ENCODE measurements at regions not wholly inside any gene's neighbourhood (a gene's known extent, or its start where the extent isn't known, plus 50 kb on each side); places are given as distances from the start of the nearest gene placed in this dataset.
"Not testable (repeated sequence)": the region's sequence is repeated elsewhere in the genome, so short reads cannot be mapped to it uniquely, and the experiment has no call there.

GRCh38 chr1:58934706-58935105, 150.9 kb upstream of the JUN start:
- no peak for DNase-seq (ENCODE audit: low spot score)

- no peak for DNase-seq (ENCODE audit: low spot score)
These were observed 153.1 kb upstream of the JUN start for GRCh38 chr1:58936973-58937372.

DNA sequence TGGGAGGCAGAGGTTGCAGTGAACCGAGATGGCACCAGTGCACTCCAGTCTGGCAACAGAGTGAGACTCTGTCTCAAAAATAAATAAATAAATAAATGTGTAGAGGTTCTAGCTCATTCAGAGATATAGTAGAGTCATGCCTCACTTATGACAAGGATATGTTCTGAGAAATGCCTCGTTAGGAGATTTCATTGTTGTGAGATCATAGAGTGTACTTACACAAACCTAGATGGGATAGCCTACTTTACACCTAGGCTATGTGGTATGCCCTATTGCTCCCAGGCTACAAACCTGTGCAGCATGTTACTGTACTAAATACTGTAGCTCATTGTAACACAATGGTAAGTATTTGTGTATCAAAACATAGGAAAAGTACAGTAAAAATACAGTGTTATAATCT, 155.3 kb upstream of the JUN start:
- DNase-seq (ENCODE audit: low spot score): no peak

GRCh38 chr1:58939666-58940370, 156.0 kb upstream of the JUN start:
- no peak for DNase-seq (ENCODE audit: low spot score)

DNA sequence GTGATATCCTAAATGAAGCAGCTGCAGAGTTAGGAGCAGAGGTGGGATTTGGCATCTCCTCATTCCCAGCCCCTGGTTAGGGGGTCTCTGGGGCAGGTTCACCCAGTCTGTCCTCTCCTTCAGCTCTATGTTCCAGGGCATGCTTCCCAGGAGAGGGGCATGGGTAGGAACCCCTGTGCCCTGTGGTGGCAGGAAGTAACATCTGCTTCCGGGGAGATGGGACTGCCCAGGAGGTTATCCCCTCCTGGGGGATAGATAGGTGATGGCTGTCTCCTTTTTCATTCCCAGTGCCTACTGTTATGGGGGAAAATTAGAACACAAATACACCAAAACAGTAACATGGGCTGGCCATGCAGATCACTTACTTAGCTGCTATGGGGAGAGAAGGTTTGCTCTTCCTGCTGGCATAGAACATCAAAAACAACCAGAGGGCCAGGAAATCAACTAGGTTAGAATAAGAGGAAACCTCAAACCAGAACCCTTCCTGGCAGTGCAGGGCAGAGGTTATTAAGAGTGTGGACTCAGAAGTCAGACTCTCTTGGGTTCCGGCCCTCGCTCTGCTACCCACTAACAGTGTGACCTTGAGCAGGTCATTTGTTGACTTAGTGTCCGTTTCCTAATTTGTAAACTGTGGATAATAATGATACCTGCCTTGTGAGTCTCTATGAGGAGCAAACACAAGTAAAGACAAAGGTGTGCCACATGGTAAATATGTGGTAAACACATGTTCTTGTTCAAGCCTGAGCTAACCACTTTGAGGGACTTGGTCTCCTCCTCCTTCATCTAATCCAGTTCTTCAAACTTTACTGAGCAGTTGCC, 157.8 kb upstream of the JUN start:
- no peak for DNase-seq (ENCODE audit: low spot score)

GRCh38 chr1:58942759-58943191, 158.9 kb upstream of the JUN start:
- no peak for DNase-seq (ENCODE audit: low spot score)

DNA sequence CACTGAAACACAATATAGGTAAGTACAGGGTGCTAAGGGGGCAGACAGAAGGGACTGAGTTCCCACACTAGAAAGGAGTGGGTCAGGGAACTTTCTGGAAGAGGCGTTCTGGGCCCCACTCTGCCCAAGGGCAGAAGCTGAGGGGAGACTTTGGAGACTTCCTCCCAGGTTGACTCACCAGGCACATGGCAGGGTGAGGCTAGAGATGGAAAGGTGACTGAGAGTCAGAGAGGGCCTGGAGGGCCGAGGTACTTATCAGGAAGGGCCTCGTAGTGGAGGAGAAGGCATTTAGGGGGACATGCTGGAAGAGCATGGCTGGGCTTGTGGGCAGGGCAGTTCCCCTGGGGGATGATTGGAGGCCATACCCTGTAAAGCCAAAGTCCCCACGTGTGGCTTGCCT, 159.9 kb upstream of the JUN start:
- DNase-seq (ENCODE audit: low spot score): no peak

DNA sequence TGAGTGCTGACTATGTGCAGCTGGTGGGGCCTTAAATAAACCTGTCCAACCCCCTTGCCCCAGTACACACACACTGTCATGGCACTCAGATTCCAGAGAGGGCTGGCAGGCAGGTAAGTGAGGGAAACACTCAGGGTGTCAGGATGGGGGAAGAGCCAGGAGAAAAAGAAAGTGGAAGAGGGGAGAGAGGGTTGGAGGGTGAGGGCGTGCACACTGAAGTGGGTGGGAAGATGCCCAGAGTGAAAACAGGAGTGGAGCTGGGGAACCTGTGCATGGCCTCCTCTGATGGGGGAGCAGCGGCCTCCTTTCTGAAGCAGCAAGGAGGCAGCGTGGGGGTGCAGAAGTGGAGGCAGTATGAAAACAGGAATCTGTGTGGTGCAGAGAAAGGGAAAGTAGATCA, 160.6 kb upstream of the JUN start:
- no peak for DNase-seq (ENCODE audit: low spot score)

- DNase-seq (ENCODE audit: low spot score): no peak
These were observed 162.5 kb upstream of the JUN start for GRCh38 chr1:58946390-58946789.

DNA sequence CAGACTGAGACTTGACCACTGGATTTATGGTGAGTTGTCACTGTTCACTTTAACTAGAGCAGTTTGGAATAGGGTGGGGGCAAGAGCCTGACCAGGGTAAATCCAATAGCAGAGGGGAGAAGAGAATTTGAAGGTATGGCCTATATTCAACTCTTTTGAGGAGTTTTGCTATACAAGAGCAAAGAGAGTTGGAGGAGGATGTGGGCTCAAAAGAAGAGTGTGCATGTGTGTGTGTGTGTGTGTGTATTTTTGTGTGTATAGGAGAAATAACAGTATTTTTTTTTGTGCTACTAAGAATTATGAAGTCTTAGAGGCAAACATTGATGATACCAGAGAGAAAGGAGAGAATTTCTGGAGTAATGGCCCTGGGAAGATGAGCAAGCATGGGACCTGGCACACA, 164.8 kb upstream of the JUN start:
- no peak for DNase-seq (ENCODE audit: low spot score)

- no peak for DNase-seq (ENCODE audit: low spot score)
These were observed 165.8 kb upstream of the JUN start for GRCh38 chr1:58949551-58950220.

GRCh38 chr1:58950897-58951296, 167.1 kb upstream of the JUN start:
- no peak for DNase-seq (ENCODE audit: low spot score)

DNA sequence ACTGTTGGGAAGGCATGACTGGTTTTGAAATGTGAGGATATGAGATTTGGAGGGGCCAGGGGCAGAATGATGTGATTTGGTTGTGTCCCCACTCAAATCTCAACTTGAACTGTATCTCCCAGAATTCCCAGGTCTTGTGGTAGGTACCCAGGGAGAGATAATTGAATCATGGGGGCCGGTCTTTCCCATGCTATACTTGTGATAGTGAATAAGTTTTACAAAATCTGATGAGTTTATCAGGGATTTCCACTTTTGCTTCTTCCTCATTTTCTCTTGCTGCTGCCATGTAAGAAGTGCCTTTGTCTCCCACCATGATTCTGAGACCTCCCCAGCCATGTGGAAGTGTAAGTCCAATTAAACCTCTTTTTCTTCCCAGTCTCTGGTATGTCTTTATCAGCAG, 170.1 kb upstream of the JUN start:
- DNase-seq (ENCODE audit: low spot score): not testable (repeated sequence)

- not testable (repeated sequence) for DNase-seq (ENCODE audit: low spot score)
These were observed 179.4 kb upstream of the JUN start for GRCh38 chr1:58963287-58963686.

DNA sequence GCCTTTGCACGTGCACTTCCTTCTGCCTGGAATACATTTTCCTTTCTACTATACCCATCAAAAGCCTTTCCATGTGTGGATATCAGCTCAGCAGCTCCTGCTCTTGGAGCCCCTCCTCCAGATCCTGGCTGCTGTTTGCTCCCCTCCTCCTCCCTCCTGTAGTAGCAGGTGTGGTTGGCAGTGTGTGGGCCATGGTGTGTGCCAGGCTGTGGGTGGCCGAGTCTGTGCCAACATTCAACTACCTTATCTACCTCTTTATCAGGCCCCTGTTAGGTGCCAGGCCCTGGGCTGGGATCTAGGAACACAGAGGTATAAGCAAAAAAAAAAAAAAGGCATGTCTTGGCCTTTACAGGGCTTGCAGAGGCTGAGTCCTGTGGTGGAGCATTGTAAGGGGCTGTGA, 180.6 kb upstream of the JUN start:
- no peak for DNase-seq (ENCODE audit: low spot score)

- DNase-seq (ENCODE audit: low spot score): no peak
These were observed 181.0 kb upstream of the JUN start for GRCh38 chr1:58964880-58965279.

GRCh38 chr1:58966103-58966916, 182.5 kb upstream of the JUN start:
- DNase-seq (ENCODE audit: low spot score): no peak

- no peak for DNase-seq (ENCODE audit: low spot score)
These were observed 183.3 kb upstream of the JUN start for GRCh38 chr1:58966917-58967740.

DNA sequence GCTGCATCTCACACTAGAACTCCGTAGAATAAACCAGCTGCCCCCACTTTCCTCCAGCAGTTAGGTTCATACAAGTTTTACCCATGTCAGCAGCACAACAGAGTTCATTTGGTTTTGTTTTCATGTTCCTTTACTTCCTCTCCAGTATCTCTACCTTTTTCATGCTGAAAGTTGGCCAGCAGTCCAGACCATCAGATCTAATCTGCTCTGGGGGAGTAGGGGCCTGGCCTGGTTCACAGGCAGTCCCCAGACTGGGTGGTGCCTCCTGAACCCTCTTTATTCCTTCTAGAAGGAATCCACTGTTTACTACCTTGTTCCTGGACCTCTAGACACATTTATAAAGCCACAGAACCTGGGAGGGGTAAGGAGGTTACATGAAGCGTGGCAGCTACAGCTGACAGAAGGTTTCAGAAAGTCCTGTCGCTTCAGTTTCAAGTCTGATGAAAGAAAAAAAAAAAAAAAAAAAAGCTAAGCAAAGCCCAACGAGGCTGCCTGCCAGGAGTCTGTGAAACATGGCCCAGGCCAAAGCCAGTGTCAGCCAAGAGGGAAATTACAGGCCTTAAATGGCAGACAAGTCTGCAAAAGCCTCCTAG, 184.6 kb upstream of the JUN start:
- no peak for DNase-seq (ENCODE audit: low spot score)

DNA sequence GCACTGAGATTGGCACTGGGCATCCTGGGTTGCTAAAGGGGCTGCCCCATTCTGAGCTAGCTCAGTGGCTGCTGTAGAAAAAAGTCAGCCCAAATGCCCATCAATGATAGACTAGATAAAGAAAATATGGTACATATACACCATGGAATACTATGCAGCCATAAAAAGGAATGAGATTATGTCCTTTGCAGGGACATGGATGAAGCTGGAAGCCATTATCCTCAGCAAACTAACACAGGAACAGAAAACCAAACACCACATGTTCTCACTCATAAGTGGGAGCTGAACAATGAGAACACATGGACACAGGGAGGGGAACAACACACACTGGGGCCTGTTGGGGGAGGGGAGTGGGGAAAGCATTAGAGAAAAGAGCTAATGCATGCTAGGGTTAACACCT, 185.3 kb upstream of the JUN start:
- DNase-seq (ENCODE audit: low spot score): not testable (repeated sequence)

DNA sequence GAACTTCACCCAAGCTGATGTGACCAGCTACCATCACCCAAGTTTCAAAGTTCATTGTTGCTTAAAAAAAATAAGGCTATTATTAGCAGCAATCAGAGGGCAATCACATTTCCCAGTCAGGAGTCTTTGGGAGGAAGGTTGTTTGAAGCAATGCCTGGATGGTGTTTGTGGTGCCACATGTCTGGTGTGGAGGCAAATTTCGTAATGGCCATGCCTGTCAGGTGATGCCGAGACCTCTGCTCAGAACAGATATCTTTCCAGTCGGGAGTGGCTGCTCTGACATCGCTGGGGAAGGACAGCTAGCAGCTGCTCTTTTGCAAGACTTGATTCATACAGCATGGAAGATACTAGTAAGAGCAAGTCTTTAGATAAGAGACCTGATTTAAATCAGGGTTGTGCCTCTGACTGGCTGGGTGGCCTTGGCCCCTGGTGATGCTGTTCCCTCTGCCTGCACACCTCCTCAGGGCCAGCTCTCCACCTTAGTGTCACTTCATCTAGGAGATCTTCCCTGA, 187.8 kb upstream of the JUN start:
- no peak for DNase-seq (ENCODE audit: low spot score)

Data from D341Med (cell line).